ENCODE measurements at regions not wholly inside any gene's neighbourhood (a gene's known extent, or its start where the extent isn't known, plus 50 kb on each side); places are given as distances from the start of the nearest gene placed in this dataset.
A peak's percentile ranks its signal among the peaks of the same experiment; 100 is the strongest.

DNA sequence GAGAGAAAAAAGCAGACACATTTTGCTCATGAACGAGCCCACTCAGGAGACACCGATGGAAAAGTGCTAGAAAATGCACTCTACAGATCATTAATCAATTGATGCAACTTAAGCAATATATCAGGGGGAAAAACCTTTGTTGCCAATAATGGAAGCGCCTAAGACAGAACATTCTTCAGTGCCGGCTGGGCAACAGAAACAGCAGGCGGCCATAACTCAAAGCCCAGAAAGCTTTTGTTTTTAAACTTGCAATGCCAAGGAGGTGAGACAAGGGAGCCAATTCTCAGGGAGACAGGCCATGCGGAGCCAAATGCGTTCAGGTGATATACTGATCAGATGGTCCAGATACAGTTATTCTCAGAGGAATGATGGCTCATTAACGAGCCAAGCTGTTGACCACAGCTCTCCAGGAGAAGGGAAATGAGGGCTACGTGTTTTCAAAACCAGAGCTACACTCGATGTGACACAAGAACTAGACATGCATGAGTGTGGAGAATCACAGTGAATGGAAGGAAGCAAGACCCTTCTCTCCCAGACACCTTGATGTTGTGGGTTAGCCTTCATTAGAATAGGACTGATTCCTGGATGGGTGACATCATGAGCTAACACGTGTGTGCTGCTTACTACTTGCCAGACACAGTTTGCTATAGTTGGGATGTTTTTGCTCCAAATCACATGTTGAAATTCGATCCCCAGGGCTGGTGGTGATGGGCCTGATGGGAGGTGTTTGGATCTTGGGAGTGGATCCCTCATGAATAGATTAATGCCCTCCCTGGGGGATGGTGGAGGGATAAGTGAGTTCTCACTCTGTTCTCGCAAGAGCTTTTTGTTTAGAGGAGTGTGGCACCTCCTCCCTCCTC, 79.1 kb upstream of the KCNMA1 start:
- TF ChIP-seq, protein P1, sequence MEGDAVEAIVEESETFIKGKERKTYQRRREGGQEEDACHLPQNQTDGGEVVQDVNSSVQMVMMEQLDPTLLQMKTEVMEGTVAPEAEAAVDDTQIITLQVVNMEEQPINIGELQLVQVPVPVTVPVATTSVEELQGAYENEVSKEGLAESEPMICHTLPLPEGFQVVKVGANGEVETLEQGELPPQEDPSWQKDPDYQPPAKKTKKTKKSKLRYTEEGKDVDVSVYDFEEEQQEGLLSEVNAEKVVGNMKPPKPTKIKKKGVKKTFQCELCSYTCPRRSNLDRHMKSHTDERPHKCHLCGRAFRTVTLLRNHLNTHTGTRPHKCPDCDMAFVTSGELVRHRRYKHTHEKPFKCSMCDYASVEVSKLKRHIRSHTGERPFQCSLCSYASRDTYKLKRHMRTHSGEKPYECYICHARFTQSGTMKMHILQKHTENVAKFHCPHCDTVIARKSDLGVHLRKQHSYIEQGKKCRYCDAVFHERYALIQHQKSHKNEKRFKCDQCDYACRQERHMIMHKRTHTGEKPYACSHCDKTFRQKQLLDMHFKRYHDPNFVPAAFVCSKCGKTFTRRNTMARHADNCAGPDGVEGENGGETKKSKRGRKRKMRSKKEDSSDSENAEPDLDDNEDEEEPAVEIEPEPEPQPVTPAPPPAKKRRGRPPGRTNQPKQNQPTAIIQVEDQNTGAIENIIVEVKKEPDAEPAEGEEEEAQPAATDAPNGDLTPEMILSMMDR (IDR thresholded peaks at IDR 0.05; ENCODE audit: extremely low read depth, insufficient read depth, missing control alignments), result no peak
- DNase-seq (ENCODE audit: low spot score), result no peak
- in situ Hi-C loops (cut with MboI; ENCODE audit: low pct_unique_long_range_greater_than_20kb, low sequenced_read_pairs, unreplicated experiment), result no loop called here

DNA sequence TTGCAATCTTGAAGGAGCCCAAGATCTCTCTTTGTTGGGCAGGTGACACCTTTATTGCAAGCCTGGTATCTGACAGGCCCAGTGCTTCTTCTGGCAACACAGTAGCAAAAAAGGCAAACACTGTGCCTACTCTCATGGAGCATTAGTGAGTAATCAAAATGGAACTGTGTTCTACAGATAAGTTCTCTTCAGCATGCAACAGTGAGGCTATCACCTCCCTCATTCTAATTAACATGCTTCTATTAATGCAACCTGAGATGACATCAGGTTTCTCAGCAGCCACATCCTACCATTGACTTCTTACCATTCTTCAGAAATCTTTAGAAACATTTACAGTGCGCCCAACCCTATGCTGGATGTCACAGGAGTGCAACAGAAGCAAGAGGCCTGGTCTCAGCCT, 77.9 kb upstream of the KCNMA1 start:
- in situ Hi-C loops (cut with MboI; ENCODE audit: low pct_unique_long_range_greater_than_20kb, low sequenced_read_pairs, unreplicated experiment), result no loop called here
- no peak for DNase-seq (ENCODE audit: low spot score)
- TF ChIP-seq, protein P1 (IDR thresholded peaks at IDR 0.05; ENCODE audit: extremely low read depth, insufficient read depth, missing control alignments), result no peak

DNA sequence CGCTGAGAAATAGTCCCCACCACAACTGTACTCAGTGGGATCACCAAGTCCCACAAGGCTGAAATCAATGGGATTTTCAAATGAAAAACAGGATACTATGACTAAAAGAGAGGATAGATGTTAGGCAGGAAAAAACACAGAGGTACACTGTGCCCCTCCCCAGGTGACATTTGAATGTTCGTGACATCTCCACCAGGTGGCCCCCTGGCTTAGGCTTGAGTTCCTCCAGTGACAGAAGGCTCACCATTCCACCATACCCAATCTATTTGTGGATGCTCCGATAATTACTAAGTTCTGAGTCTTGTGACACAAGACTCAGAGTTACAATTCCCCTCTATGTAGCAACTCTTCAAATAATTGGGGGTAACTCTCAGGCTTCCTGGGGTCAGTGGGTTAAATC, 77.5 kb upstream of the KCNMA1 start:
- TF ChIP-seq, protein P1 (IDR thresholded peaks at IDR 0.05; ENCODE audit: extremely low read depth, insufficient read depth, missing control alignments), result peak; percentile 40
- DNase-seq (ENCODE audit: low spot score), result peak; percentile 29
- in situ Hi-C loops (cut with MboI; ENCODE audit: low pct_unique_long_range_greater_than_20kb, low sequenced_read_pairs, unreplicated experiment), result no loop called here

DNA sequence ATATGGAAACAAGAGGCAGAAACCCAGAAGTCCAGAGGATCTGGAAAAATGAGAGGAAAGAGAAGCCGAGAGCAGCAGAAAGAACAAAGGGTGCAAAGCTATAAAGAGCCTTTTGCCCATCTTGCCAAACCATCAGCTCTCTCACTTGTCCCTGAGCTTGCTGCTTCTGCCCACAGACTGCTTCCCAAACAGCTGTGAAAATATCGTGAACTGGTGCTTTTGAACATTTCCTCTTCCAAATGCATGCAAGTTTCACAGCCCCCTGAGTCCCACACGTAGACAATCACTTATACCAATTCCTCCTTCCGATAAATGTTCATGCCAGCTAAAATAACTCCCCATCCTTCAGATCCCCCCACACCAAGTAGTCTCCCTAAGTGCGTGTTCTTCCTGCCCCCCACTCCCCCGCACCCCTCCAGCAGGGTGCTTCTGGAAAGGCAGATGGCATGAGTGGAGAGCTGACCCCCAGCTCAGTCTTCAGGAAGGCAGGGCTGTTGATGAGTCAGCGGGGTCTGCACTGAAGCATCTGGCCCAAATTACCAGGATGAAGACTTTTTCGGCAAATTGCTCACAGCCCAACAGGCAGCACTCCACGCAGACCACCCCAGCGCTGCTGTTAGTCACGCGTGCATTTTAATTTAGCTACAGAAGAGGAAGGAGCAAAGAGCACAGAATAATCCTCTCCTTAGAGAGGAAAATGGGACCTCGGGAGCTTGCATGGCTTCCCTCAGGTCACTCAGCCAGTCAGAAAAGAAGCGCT, 76.1 kb upstream of the KCNMA1 start:
- DNase-seq (ENCODE audit: low spot score), result no peak
- TF ChIP-seq, protein P1 (IDR thresholded peaks at IDR 0.05; ENCODE audit: extremely low read depth, insufficient read depth, missing control alignments), result no peak
- in situ Hi-C loops (cut with MboI; ENCODE audit: low pct_unique_long_range_greater_than_20kb, low sequenced_read_pairs, unreplicated experiment), result no loop called here

DNA sequence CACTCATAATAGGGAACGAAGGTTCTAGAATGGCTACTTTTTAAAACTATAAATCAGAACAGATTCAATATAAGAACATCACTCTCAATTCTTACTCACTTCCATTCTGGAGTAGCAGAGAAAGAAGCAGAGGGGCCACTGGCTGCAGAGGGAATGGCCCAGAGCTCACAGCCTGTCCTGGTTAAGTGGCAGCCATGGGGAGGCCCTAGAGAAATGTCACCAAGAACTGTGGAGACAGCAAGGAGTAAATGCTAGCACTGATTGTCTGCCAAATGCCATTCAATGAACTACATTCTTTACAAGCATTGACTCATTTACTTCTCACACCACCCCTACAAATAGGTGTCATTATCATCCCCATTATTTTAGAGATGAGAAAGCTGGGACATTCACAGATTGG, 74.6 kb upstream of the KCNMA1 start:
- in situ Hi-C loops (cut with MboI; ENCODE audit: low pct_unique_long_range_greater_than_20kb, low sequenced_read_pairs, unreplicated experiment), result no loop called here
- DNase-seq (ENCODE audit: low spot score), result no peak
- TF ChIP-seq, protein P1 (IDR thresholded peaks at IDR 0.05; ENCODE audit: extremely low read depth, insufficient read depth, missing control alignments), result no peak

DNA sequence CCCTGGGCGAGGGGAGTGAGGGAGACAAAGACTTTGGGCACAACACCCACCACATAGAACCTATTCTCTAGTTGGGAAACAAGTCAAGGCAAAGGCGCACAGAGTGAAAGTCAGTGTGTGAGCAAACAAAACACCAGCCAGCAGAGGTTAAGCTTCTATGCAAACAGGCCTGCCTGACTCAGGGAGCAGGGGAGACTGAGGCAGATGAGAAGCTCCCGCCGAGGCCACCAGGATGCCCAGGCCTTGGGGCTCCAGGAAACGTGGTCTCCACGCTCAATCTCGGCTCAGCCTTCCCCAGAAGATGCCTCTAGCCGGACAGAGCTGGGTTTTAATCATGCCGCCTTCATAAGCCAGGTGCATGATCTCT, 74.1 kb upstream of the KCNMA1 start:
- no peak for DNase-seq (ENCODE audit: low spot score)

More for the DNA sequence above, 74.1 kb upstream of the KCNMA1 start:
- in situ Hi-C loops (cut with MboI; ENCODE audit: low pct_unique_long_range_greater_than_20kb, low sequenced_read_pairs, unreplicated experiment), result no loop called here
- TF ChIP-seq, protein P1 (IDR thresholded peaks at IDR 0.05; ENCODE audit: extremely low read depth, insufficient read depth, missing control alignments), result peak; percentile 27
